GM21515 (cell line): ENCODE measurements at regions not wholly inside any gene's neighbourhood (a gene's known extent, or its start where the extent isn't known, plus 50 kb on each side); places are given as distances from the start of the nearest gene placed in this dataset.
"Not testable (repeated sequence)": the region's sequence is repeated elsewhere in the genome, so short reads cannot be mapped to it uniquely, and the experiment has no call there.

Experiments
- ATAC-seq: cut with Tn5 transposase; IDR thresholded peaks from one replicate; pipeline ENCODE4 v1.9.1; 2021; ENCODE audit not compliant: unreplicated experiment

DNA sequence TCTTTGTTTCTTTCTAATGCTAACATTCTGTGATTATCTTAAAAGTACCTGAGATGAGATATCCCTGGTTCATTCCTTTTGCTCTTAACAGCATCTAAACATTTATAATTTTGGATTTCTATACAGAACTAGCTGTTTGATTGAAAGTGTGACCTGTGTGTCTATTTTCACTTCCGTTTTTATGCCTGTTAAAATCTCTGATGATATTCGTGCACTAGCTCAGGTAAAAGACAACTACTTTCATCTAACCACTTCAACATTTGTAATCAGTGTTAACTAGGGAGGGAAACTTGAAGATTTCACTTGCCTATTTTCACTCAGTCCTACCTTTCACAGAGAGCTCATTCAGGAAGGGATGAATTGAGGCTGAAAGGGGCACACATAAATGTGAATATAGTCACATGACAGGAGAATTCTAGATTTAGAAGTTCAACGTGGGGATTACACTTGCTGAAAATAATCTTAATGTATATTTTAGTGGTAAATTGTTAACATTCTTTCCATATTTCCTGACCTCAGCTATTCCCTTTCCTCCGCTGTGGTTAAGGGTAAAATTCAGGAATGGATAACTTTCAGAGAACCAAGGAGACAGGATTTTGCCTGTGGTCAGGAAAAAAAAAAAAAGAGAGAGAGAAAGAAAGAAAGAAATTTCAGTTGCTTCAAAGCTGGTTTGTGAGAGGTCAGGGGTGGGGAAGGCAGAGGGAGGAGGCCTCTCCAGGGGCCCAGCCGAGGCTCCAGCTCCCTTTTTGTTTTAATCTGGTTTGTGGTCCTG is 159.8 kb upstream of the TSC22D2 start:
- ATAC-seq, result no peak

DNA sequence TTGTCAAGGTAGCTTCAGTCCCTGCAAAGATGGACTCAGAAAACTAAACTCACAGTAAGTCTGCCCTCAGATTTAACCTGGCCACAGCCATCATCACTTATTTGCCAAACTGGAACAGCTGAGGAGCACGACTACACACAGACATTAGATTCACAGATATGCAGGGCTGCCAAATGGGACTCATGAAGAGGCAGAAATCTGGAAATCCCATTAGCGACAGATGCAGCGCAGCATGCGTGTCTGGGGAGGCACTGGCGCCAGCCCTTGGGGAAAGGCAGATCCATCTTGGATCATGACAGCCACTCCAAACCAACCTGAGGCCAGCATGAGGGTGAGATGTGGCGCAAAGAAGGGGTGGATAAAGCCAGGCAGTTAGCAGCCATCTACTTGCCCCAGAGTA is 160.7 kb upstream of the TSC22D2 start:
- no peak for ATAC-seq

- no peak for ATAC-seq
These were observed 164.6 kb upstream of the TSC22D2 start for GRCh38 chr3:150243466-150243865.

GRCh38 chr3:150242220-150242936 is 165.7 kb upstream of the TSC22D2 start:
- no peak for ATAC-seq

DNA sequence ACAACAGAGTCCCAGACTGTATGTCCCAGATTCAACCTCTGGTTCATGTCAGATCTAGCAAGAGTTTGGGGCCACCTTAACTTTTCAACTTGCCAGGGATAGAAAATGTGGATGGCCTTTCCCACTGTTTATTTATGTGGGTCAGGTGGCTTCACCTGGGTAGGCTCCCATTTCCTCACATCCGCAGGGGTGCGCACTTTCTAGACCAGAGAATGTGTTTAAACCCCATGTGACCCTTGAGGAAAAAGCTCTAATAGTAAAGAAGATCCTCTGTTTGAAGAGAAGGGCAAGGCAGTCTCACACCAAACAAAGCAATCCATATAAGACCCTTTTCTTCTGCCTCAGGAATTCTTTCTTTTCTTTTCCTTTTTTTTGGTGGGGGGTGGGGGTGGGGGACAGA is 167.2 kb upstream of the TSC22D2 start:
- no peak for ATAC-seq

DNA sequence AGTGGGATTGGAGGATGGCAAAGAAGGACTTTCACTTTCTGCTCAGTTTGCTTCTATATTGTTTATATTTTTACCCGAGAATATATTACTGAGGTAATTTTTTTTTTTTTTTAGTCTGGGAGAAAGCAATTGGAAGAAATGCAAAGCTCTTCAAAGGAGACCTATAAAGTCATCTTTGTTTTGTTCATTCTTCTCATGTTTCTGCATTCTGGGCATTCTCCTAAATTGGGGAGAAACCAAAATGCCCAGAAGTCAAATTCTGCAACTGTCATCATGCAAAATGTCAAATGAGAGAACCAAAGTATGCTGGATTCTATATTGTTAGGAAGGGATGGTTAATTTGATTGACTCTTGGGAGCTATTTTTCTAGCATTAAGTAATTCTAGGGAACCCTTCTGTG is 168.3 kb upstream of the TSC22D2 start:
- ATAC-seq, result no peak

- ATAC-seq, result no peak
These were observed 169.0 kb upstream of the TSC22D2 start for GRCh38 chr3:150238995-150239619.

DNA sequence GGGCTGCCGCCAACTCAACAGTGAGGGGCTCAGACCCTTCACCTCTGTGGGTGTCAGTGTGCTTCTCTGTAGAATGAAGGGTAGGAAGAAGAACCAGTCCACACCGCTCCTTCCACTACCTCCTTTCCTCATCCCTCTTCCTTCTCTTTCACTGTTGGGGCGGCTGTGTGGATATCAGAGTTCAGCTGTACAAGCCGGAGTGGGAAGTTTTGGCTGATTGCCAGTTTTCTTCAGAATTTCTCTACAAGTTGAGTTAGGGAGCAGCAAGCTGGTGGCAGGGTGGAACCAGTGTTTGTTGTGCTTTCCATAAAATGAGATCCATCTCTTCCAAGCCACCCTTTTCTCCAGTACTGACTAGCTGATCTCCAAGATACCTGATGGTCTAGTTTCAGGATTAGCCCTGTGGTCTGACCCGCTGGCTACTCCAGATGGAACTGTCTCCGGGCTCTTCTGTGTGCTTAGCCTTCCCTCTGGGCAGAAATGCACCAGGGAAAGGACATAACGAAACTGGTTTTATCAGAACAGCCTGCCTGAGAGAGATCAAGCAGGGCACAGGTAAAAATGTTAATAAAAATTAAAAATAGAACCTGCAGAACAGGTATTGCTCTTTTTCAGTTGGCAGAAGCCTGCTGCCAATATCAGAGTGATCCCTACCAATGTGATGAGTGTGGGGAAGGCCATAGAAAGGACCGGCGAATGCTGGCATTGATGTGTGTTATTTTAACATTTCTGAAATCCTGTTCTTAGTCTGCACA is 169.9 kb upstream of the TSC22D2 start:
- no peak for ATAC-seq

DNA sequence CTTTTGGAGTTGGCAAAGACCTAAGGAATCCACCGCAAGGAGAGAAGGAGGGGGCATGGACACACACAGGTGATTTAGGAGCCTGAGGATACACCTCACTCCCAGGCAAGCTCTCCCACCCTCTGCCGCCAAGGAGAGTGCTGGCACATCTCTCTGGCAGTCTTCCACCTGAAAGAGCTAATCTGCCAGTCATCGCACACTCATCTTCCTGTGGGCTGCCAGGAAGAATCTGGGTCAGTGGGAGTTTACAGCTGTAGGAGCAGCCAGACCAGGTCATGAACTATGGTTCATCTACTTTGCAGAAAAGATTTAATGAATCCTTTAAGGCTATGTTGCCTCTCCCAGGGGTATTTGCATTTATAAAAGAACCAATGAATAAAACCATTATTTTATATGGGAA is 170.6 kb upstream of the TSC22D2 start:
- no peak for ATAC-seq

DNA sequence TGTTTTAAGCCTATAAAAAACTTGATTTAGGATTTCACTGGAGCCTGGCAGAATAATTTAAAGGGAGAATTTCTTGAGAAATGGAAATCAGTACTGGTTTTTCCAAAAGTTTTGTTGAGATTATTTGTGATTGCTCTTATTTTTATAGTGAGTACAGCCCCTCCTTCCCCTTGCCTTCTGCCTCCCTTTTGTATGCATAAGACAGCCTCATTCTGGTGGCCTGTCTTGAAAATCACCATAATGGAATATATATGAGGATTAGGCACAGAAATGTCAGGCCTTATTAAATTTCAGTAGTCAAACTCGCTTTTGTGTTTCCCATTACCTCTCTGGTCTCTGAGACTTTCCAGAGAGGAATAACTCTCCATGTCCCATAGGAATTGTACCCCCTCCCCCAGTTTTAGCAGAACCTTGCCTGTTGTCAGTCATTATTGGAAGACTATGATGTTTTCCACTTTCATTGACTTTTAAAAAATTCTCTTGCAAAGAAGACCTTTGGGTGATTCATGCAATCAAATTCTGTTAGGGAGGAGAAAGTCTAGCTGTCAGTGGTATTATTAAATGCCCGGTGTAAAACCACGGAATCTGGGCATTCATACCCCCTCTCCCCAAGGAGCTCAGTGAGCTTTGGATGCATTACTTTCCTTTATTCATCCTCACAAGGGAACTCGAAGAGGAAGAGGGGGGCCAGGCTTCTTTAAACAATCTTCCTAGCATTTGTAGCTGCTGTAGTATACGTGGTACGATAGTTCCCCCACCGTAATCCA is 171.6 kb upstream of the TSC22D2 start:
- no peak for ATAC-seq

DNA sequence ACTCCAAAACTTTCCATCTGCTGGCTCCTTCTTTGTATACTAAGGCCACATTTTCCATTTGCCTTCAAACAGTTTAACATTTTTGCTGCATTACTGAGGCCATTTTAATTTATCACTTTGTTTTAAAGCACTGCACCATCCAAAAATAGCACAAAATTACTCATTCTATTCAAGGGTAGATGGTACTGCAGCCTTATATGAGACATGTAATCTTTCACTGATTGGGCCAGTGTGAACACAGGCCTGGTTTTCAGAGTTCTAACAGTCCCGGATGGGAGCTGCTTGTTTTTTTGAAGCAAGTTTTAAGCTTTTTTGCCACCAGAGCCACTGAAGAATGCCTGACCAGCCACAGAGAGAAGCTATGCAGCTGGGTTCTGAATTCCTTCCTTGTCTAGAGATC is 172.3 kb upstream of the TSC22D2 start:
- no peak for ATAC-seq

DNA sequence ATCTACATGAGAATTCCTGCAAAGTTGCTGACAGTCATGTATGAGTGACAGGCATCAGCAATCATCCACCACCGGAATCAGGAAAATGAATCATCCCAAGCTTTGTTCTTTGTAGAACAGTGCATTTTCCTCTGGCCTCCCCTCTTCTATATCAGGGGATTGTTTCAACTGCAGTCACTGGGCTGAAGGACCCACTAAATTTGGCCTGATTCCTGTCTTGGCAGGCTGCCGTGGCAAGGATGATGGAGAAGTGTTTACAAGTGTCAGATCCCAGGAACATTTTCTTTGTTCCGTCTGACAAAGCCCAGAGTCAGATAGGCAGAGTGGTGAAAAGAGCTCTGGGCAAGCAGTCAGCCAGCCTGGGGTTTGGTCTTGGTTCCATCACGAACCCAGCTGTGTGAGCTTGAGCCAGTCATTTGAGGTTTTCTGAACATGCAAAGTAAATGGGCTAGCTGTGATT is 175.1 kb upstream of the TSC22D2 start:
- no peak for ATAC-seq

DNA sequence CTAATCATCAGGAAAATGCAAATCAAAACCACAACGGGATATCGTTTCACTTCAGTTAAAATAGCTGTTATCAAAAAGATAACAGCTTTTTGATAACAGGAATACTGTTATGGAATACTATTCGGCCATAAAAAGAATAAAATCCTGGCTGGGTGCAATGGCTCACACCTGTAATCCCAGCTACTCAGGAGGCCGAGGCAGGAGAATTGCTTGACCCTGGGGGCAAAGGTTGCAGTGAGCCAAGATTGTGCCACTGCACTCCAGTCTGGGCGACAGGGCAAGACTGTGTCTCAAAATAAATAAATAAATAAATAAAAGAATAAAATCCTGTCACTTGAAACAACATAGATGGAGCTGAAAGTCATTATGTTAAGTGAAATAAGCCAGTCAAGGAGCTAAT is 178.1 kb upstream of the TSC22D2 start:
- no peak for ATAC-seq

DNA sequence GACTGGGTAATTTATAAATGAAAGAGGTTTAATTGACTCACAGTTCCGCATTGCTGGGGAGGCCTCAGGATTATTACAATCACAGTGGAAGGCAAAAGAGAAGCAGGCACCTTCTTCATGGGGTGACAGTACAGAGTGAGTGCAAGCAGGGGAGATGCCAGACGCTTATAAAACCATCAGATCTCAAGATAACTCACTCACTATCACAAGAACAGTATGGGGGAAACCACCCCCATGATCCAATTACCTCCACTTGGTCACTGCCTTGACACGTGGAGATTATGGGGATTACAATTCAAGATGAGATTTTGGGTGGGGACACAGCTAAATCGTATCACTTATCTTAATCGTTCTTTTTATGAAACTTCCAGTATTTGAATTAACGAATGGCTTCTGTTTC is 179.5 kb upstream of the TSC22D2 start:
- ATAC-seq, result not testable (repeated sequence)

DNA sequence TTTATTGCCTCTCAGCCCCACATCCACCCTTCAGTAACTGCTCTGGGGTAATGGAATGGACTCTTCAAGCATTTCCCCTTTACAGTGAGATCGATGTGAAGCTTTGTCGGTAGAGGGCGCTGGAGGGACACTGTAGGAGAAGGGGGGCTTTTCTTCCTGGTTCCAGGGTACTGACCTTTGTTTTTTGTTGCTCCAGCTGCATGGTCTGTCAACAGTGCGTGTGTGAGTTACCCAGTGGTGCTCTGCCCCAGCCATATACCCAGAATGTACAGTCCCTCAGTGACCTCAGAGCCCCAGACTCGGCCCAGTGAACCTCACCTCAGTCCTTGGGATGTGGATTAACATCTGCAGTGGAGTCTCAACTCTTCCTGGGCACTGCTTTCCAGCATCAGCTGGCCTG is 180.3 kb upstream of the TSC22D2 start:
- no peak for ATAC-seq

DNA sequence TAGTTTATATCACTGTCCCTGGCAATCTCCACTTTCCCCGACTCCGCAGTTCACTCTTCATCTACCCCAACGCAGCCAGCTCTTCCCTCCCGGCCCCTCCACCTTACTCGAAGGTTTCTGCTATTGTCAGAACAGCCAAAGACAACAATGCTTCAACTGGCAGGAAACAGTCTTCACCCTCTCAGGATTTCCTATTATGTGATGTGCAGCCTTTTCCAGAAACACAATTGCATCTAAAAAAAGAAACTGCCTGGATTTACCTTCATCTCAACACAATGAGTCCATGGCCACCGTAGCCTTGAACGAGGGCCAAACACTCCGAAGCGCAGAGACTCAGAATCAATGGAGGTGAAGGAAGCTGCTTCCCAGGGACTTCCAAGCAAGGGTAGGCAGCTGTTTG is 182.1 kb upstream of the TSC22D2 start:
- ATAC-seq, result no peak

DNA sequence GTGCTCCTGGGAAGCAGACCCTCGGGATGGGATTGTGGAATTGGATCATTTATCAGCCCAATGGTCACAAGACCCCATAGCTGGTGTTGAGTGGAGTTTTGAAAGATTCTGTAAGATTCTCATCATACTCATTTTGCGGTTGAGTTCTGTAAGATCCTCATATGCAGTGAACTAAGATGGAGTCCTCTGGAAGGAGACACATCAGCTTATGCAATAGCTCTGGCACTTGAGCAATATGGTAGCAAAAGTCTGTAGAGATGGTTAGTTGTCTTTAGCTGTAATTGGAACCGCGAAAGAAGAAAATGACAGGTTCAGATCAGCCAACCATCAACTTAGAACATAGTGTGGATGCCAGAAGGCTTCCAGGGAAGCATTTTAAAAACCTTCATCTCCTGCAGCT is 184.5 kb upstream of the TSC22D2 start:
- no peak for ATAC-seq

GRCh38 chr3:150222691-150223489 is 185.2 kb upstream of the TSC22D2 start:
- ATAC-seq, result no peak

DNA sequence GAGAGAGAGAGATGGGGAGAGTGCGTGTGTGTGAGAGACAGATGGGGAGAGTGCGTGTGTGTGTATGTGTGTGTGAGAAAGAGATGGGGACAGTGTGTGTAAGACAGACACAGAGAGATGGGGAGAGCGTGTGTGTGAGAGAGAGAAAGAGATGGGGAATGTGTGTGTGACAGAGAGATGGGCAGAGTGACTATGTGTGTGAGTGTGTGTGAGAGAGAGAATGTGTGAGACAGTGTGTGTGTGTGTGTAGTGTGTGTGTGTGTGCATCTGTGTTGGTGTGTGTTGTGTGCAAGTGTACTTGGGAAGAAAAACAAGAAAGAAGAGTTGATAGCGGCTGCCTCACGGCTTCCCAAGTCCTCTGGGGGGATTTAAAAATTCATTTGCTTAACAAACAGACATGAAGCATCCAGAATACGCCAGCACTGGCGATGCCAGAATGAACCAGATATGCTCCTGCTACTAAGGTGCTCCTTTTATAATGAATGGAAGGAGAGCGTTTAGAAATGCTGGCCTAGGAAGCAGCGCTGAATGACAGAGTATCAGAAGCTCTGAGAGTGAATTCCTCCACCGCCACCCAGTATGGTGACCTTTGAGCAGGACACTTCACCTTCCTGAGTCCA is 186.1 kb upstream of the TSC22D2 start:
- no peak for ATAC-seq
